K562 (cell line): ENCODE measurements at regions not wholly inside any gene's neighbourhood (a gene's known extent, or its start where the extent isn't known, plus 50 kb on each side); places are given as distances from the start of the nearest gene placed in this dataset.

Experiments
- ATAC-seq: fragments of 200-7000 bp; cut with Tn5 transposase; 3 replicates; pipeline ENCODE4 v1.9.1; 2020; ENCODE audit warnings: moderate library complexity
- BruUV-seq: library from RNA; stranded (reverse); fragments of 400-500 nt; replicated peaks from 2 replicates; lab custom pipeline; 2021; lab: Mats Ljungman, UMichigan
- CTCF ChIA-PET: fragments of 300-600 bp; formaldehyde crosslinking; extraction: SDS; loops from one replicate; lab custom pipeline; 2021; ENCODE audit warnings: low intra/inter-chr PET ratio; lab: Yijun Ruan, JAX
- POLR2A ChIA-PET: fragments of 300-600, 350-650 bp; sonication (Branson Sonifier 250); formaldehyde crosslinking; extraction: SDS; loops from one replicate; lab custom pipeline; 2021; ENCODE audit warnings: antibody characterized with exemption, inconsistent platforms; lab: Yijun Ruan, JAX
- DNase-seq, 4 experiments: peaks; one replicate each; pipeline versions ENCODE4 v3.0.0 to v3.0.0-alpha.2; 2011 to 2018; ENCODE audit warnings: low spot score in 3 of 4, mixed read lengths in 3 of 4; ENCODE audit errors: extremely low read depth in 1 of 4
- FAIRE-seq: peaks from 2 replicates; lab custom pipeline; 2011; peaks lifted over from hg19 to GRCh38; lab: Jason Lieb, UNC
- H2AFZ ChIP-seq: 2 replicates; pipeline ENCODE4 v1.6.0; 2011; ENCODE audit warnings: low read depth, low read length, control low read depth, inconsistent platforms
- H3K27ac ChIP-seq: fragments of 200-600 bp; 3 replicates; pipeline ENCODE4 v1.8.0; 2011; ENCODE audit warnings: low read depth, mild to moderate bottlenecking, control low read depth, inconsistent platforms, low read length, moderate library complexity, mixed read lengths; ENCODE audit errors: extremely low read depth
- H3K27me3 ChIP-seq, 2 experiments: fragments of 300-600 bp in 1 of 2; 2 replicates in 1 of 2; 3 replicates in 1 of 2; pipeline versions ENCODE4 v1.6.0 to v1.8.0; 2011; ENCODE audit warnings: inconsistent platforms in 2 of 2, low read length in 2 of 2, mild to moderate bottlenecking in 1 of 2, mixed read lengths in 1 of 2, moderate library complexity in 1 of 2; ENCODE audit not compliant: control insufficient read depth in 2 of 2, insufficient read depth in 2 of 2
- H3K36me3 ChIP-seq: fragments of 300-600 bp; 3 replicates; pipeline ENCODE4 v1.8.0; 2011; ENCODE audit warnings: mild to moderate bottlenecking, low read length, inconsistent platforms; ENCODE audit not compliant: control insufficient read depth, insufficient read depth
- H3K4me1 ChIP-seq, 2 experiments: fragments of 200-600 bp in 1 of 2; replicated peaks in 1 of 2; 2 replicates in 1 of 2; 3 replicates in 1 of 2; pipeline versions ENCODE4 v1.5.1 to v1.8.0; 2011; ENCODE audit warnings: inconsistent platforms in 2 of 2, low read length in 2 of 2, mild to moderate bottlenecking in 1 of 2, mixed read lengths in 1 of 2, moderate library complexity in 1 of 2; ENCODE audit not compliant: control insufficient read depth in 2 of 2, insufficient read depth in 2 of 2
- H3K4me2 ChIP-seq: 2 replicates; pipeline ENCODE4 v1.6.1; 2011; ENCODE audit warnings: low read length, control low read depth, inconsistent platforms, mixed read lengths; ENCODE audit not compliant: insufficient read depth
- H3K4me3 ChIP-seq: fragments of 200-600 bp; sonication (generic), shearing (Covaris generic); 2 replicates; pipeline ENCODE4 v1.5.1; 2016; ENCODE audit warnings: control low read depth, inconsistent platforms
- H3K79me2 ChIP-seq: fragments of 200-600 bp; 3 replicates; pipeline ENCODE4 v1.8.0; 2011; ENCODE audit warnings: low read length, inconsistent platforms; ENCODE audit not compliant: control insufficient read depth, insufficient read depth
- H3K9ac ChIP-seq, 2 experiments: 2 replicates each; pipeline versions ENCODE4 v1.6.0 to v1.6.1; 2011; ENCODE audit warnings: low read depth in 2 of 2, low read length in 2 of 2, control low read depth in 1 of 2, inconsistent platforms in 1 of 2, mild to moderate bottlenecking in 1 of 2, mixed read lengths in 1 of 2; ENCODE audit not compliant: insufficient read depth in 1 of 2
- H3K9me1 ChIP-seq: one replicate; pipeline ENCODE4 v1.6.0; 2011; ENCODE audit warnings: inconsistent platforms, mild to moderate bottlenecking, low read length, moderate library complexity; ENCODE audit not compliant: control insufficient read depth, insufficient read depth
- H3K9me3 ChIP-seq: replicated peaks from 2 replicates; pipeline ENCODE4 v1.5.1; 2011; ENCODE audit warnings: low read depth, low read length, inconsistent platforms; ENCODE audit not compliant: control insufficient read depth, insufficient read depth
- H4K20me1 ChIP-seq: replicated peaks from 2 replicates; pipeline ENCODE4 v1.6.1; 2011; ENCODE audit warnings: low read length, inconsistent platforms, mixed read lengths; ENCODE audit not compliant: control insufficient read depth, insufficient read depth
- ARID3B ChIP-seq: fragments of 250-450 bp; sonication (Bioruptor Pico); IDR thresholded peaks from 2 replicates; pipeline ENCODE4 v1.4.0; 2020; ENCODE audit warnings: borderline replicate concordance
- E2F4 ChIP-seq: sonication (generic); formaldehyde crosslinking; IDR thresholded peaks from 2 replicates; pipeline ENCODE4 v1.8.0; 2022; ENCODE audit warnings: mild to moderate bottlenecking, low read depth, missing genetic modification reagents
- EHMT2 ChIP-seq: fragments of 450-650 bp; IDR thresholded peaks from 2 replicates; pipeline ENCODE4 v1.6.1; 2018; ENCODE audit warnings: antibody characterized with exemption
- KDM4B ChIP-seq, 2 experiments: fragments of 450-650 bp in 1 of 2; sonication (generic) in 1 of 2; IDR thresholded peaks; 2 replicates each; pipeline ENCODE4 v1.6.1; 2016 to 2017; ENCODE audit warnings: borderline replicate concordance in 2 of 2, antibody characterized with exemption in 1 of 2, low read depth in 1 of 2, mild to moderate bottlenecking in 1 of 2
- LARP7 ChIP-seq: fragments of 450-650 bp; IDR thresholded peaks from 2 replicates; pipeline ENCODE4 v1.6.1; 2016
- NCOA4 ChIP-seq: fragments of 450-650 bp; IDR thresholded peaks from 2 replicates; pipeline ENCODE4 v1.6.1; 2018; ENCODE audit warnings: mild to moderate bottlenecking; ENCODE audit not compliant: partially characterized antibody
- NELFE ChIP-seq: IDR thresholded peaks from 2 replicates; pipeline ENCODE4 v1.6.1; 2011; ENCODE audit warnings: mild to moderate bottlenecking; ENCODE audit not compliant: insufficient read depth, insufficient read length
- PCBP1 ChIP-seq: fragments of 200-400 bp; formaldehyde crosslinking; IDR thresholded peaks from 2 replicates; pipeline ENCODE4 v1.6.1; 2018; ENCODE audit warnings: mild to moderate bottlenecking, low read depth, low read length; ENCODE audit not compliant: poor library complexity, severe bottlenecking
- POLR2B ChIP-seq: fragments of 450-650 bp; IDR thresholded peaks from 2 replicates; pipeline ENCODE4 v1.6.1; 2018; ENCODE audit warnings: low read depth; ENCODE audit not compliant: partially characterized antibody
- SIX5 ChIP-seq, 2 experiments: IDR thresholded peaks; 2 replicates each; pipeline ENCODE4 v1.6.1; 2011; ENCODE audit warnings: low read length in 2 of 2, borderline replicate concordance in 1 of 2, low read depth in 1 of 2, mild to moderate bottlenecking in 1 of 2, moderate library complexity in 1 of 2; ENCODE audit not compliant: insufficient read depth in 1 of 2
- SMARCB1 ChIP-seq: IDR thresholded peaks from 2 replicates; pipeline ENCODE4 v1.6.1; 2011; ENCODE audit warnings: improper control_type of control experiment, low read depth; ENCODE audit not compliant: insufficient read length
- STAT5B ChIP-seq: fragments of 250-450 bp; sonication (Bioruptor Pico); IDR thresholded peaks from 2 replicates; pipeline ENCODE4 v1.8.0; 2021; ENCODE audit warnings: mild to moderate bottlenecking, inconsistent platforms
- TAF7 ChIP-seq: fragments of 450-650 bp; IDR thresholded peaks from 2 replicates; pipeline ENCODE4 v1.6.1; 2016; ENCODE audit warnings: missing genetic modification characterization, missing compliant biosample characterization
- TARDBP ChIP-seq: fragments of 450-650 bp; IDR thresholded peaks from 2 replicates; pipeline ENCODE4 v1.6.1; 2016
- ZC3H4 ChIP-seq: sonication (generic); formaldehyde crosslinking; IDR thresholded peaks from 2 replicates; pipeline ENCODE4 v1.9.0; 2021; ENCODE audit warnings: missing genetic modification reagents, borderline replicate concordance
- ZNF146 ChIP-seq: IDR thresholded peaks from one replicate; pipeline ENCODE4 v1.6.1; 2018; ENCODE audit warnings: missing compliant biosample characterization; ENCODE audit not compliant: unreplicated experiment
- in situ Hi-C: fragments of 300-500 bp; cut with MboI; formaldehyde crosslinking; loops from 4 replicates; pipeline ENCODE4 v1.15.0; 2018; ENCODE audit warnings: inconsistent platforms, mixed read lengths
- intact Hi-C: fragments of 100-400 bp; cut with micrococcal nuclease; formaldehyde crosslinking; loops from 2 replicates; pipeline ENCODE4 v1.14.2; 2022
- TF ChIP-seq, protein P1 (sequence below): fragments of 250-450 bp; sonication (Bioruptor Pico); IDR thresholded peaks from 2 replicates; pipeline ENCODE4 v1.8.0; 2022; ENCODE audit warnings: inconsistent platforms

DNA sequence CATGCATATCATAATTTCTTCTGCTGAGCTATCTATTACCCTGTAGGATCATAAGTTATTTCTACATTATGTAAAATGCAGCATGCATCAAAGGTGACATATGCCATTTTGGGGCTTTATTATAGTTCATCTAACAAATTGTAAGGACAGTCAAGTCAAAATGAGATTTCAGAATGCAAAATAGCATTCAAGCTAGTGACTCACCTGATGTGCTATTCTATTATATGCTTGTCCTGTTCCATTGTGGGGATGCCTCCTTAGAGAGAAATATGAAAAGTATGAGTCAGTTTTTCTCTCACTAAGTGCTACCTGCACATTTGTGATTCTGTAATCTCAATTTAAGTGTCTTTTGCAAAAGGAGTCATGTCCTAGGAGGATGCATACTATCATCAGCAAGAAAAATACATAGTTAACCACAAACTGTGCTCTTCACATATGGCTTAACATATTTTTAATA lies 647.0 kb upstream of the PCDH10 start:
- CTCF ChIA-PET: no interaction called here
- BruUV-seq: no TSS peak
- in situ Hi-C loops: no loop called here
- Histone ChIP-seq H3K4me2 (no peak overlapping the region), H3K27me3 (no peaks in the 10 kb centered on the region), H3K4me1 (no peaks in the 10 kb centered on the region), H3K9me1 (no peaks in the 10 kb centered on the region), H3K9me3 (no peaks in the 10 kb centered on the region), H3K36me3 (no peaks in the 10 kb centered on the region), H3K9ac (no peak overlapping the region), H2AFZ (no peak overlapping the region), H3K79me2 (no peaks in the 10 kb centered on the region), H3K27ac (no peak overlapping the region), H3K4me3 (no peak overlapping the region), H4K20me1 (no peaks in the 10 kb centered on the region)
- FAIRE-seq: no peak
- intact Hi-C loops: no loop called here
- ATAC-seq: no peak
- DNase-seq: no peak
- POLR2A ChIA-PET: no interaction called here
- no peak for TF ChIP-seq ARID3B (CRISPR knock-in tag)
- no peak for TF ChIP-seq SIX5 (IDR thresholded peaks at IDR 0.05; ENCODE audit: borderline replicate concordance in 1 of 2, insufficient read depth in 1 of 2, low read depth in 1 of 2, low read length in 2 of 2)
- TF ChIP-seq, protein P1, sequence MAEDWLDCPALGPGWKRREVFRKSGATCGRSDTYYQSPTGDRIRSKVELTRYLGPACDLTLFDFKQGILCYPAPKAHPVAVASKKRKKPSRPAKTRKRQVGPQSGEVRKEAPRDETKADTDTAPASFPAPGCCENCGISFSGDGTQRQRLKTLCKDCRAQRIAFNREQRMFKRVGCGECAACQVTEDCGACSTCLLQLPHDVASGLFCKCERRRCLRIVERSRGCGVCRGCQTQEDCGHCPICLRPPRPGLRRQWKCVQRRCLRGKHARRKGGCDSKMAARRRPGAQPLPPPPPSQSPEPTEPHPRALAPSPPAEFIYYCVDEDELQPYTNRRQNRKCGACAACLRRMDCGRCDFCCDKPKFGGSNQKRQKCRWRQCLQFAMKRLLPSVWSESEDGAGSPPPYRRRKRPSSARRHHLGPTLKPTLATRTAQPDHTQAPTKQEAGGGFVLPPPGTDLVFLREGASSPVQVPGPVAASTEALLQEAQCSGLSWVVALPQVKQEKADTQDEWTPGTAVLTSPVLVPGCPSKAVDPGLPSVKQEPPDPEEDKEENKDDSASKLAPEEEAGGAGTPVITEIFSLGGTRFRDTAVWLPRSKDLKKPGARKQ (CRISPR knock-in tag): no peak
- no peak for TF ChIP-seq POLR2B
- no peak for TF ChIP-seq NCOA4
- no peak for TF ChIP-seq NELFE
- TF ChIP-seq ZNF146: no peak
- no peak for TF ChIP-seq SMARCB1
- TF ChIP-seq ZC3H4: no peak
- no peak for TF ChIP-seq E2F4
- no peak for TF ChIP-seq KDM4B (IDR thresholded peaks at IDR 0.05; ENCODE audit: borderline replicate concordance in 2 of 2, low read depth in 1 of 2)
- no peak for TF ChIP-seq LARP7
- TF ChIP-seq TARDBP: no peak
- no peak for TF ChIP-seq TAF7 (tag)
- no peak for TF ChIP-seq STAT5B
- no peak for TF ChIP-seq EHMT2
- TF ChIP-seq PCBP1: no peak
